ENCODE measurements at regions not wholly inside any gene's neighbourhood (a gene's known extent, or its start where the extent isn't known, plus 50 kb on each side); places are given as distances from the start of the nearest gene placed in this dataset.

- no peak overlapping the region for H3K27ac Mint-ChIP-seq
- Histone ChIP-seq H3K27ac (ENCODE audit: low read depth, low read length) (no peak overlapping the region), H3K4me1 (ENCODE audit: insufficient read depth, low read length) (no peaks in the 10 kb centered on the region), H3K4me3 (ENCODE audit: low read length) (no peak overlapping the region), H3K9me3 (ENCODE audit: low read length) (no peaks in the 10 kb centered on the region), H3K36me3 (ENCODE audit: insufficient read depth, low read length) (no peaks in the 10 kb centered on the region), H3K27me3 (ENCODE audit: insufficient read depth, low read length, poor library complexity, severe bottlenecking) (no peaks in the 10 kb centered on the region)
- no peak for DNase-seq
- H3K36me3 Mint-ChIP-seq, result no peaks in the 10 kb centered on the region
- ChIA-PET CTCF (no interaction called here), POLR2A (no interaction called here)
- peaks cover 2 to 27% (median 9%) of the 10 kb centered on the region in 5 donors for H3K9me3 Mint-ChIP-seq
- no peaks in the 10 kb centered on the region for H3K4me1 Mint-ChIP-seq
- no peak overlapping the region for H3K4me3 Mint-ChIP-seq
- no peaks in the 10 kb centered on the region for H3K27me3 Mint-ChIP-seq
Observed at GRCh38 chr12:61037792-61038191, 1222.4 kb upstream of the USP15 start.

GRCh38 chr12:61043838-61044237, 1216.4 kb upstream of the USP15 start:
- no peaks in the 10 kb centered on the region for H3K4me1 ChIP-seq (ENCODE audit: insufficient read depth, low read length)
- H3K9me3 ChIP-seq (ENCODE audit: low read length), result no peaks in the 10 kb centered on the region
- no peaks in the 10 kb centered on the region for H3K27me3 Mint-ChIP-seq
- H3K27me3 ChIP-seq (ENCODE audit: insufficient read depth, low read length, poor library complexity, severe bottlenecking), result no peaks in the 10 kb centered on the region
- H3K4me1 Mint-ChIP-seq, result no peaks in the 10 kb centered on the region
- no peaks in the 10 kb centered on the region for H3K36me3 ChIP-seq (ENCODE audit: insufficient read depth, low read length)
- H3K36me3 Mint-ChIP-seq, result no peaks in the 10 kb centered on the region
- peaks cover 0 to 18% (median 3%) of the 10 kb centered on the region in 5 donors for H3K9me3 Mint-ChIP-seq
- ChIA-PET CTCF (no interaction called here), POLR2A (no interaction called here)
- no peak for DNase-seq
- no peak overlapping the region for H3K27ac ChIP-seq (ENCODE audit: low read depth, low read length)
- no peak overlapping the region for H3K4me3 Mint-ChIP-seq
- H3K27ac Mint-ChIP-seq, result no peak overlapping the region
- no peak overlapping the region for H3K4me3 ChIP-seq (ENCODE audit: low read length)

GRCh38 chr12:61044766-61045165, 1215.4 kb upstream of the USP15 start:
- Histone ChIP-seq H3K4me3 (ENCODE audit: low read length) (no peak overlapping the region), H3K36me3 (ENCODE audit: insufficient read depth, low read length) (no peaks in the 10 kb centered on the region), H3K9me3 (ENCODE audit: low read length) (no peaks in the 10 kb centered on the region), H3K27me3 (ENCODE audit: insufficient read depth, low read length, poor library complexity, severe bottlenecking) (no peaks in the 10 kb centered on the region), H3K4me1 (ENCODE audit: insufficient read depth, low read length) (no peaks in the 10 kb centered on the region), H3K27ac (ENCODE audit: low read depth, low read length) (no peak overlapping the region)
- Mint-ChIP-seq H3K27me3 (no peaks in the 10 kb centered on the region), H3K36me3 (no peaks in the 10 kb centered on the region), H3K4me1 (no peaks in the 10 kb centered on the region), H3K9me3 (peaks cover 0 to 15% (median 3%) of the 10 kb centered on the region in 5 donors), H3K27ac (no peak overlapping the region), H3K4me3 (no peak overlapping the region)
- ChIA-PET CTCF (no interaction called here), POLR2A (no interaction called here)
- no peak for DNase-seq

- Histone ChIP-seq H3K27ac (ENCODE audit: low read depth, low read length) (no peak overlapping the region), H3K27me3 (ENCODE audit: insufficient read depth, low read length, poor library complexity, severe bottlenecking) (no peaks in the 10 kb centered on the region), H3K9me3 (ENCODE audit: low read length) (no peaks in the 10 kb centered on the region), H3K36me3 (ENCODE audit: insufficient read depth, low read length) (no peaks in the 10 kb centered on the region), H3K4me1 (ENCODE audit: insufficient read depth, low read length) (no peaks in the 10 kb centered on the region), H3K4me3 (ENCODE audit: low read length) (no peak overlapping the region)
- CTCF ChIA-PET, result no interaction called here
- Mint-ChIP-seq H3K4me1 (no peaks in the 10 kb centered on the region), H3K27me3 (no peaks in the 10 kb centered on the region), H3K36me3 (no peaks in the 10 kb centered on the region), H3K9me3 (peaks cover 4 to 31% (median 4%) of the 10 kb centered on the region in 5 donors), H3K4me3 (no peak overlapping the region), H3K27ac (no peak overlapping the region)
- no peak for DNase-seq
- POLR2A ChIA-PET, result no interaction called here
Observed at GRCh38 chr12:61070640-61071414, 1189.4 kb upstream of the USP15 start.

- CTCF ChIA-PET, result no interaction called here
- H3K4me1 Mint-ChIP-seq, result no peaks in the 10 kb centered on the region
- no peaks in the 10 kb centered on the region for H3K27me3 Mint-ChIP-seq
- H3K27ac Mint-ChIP-seq, result no peak overlapping the region
- no peaks in the 10 kb centered on the region for H3K4me1 ChIP-seq (ENCODE audit: insufficient read depth, low read length)
- peaks cover 5 to 29% (median 7%) of the 10 kb centered on the region in 5 donors for H3K9me3 Mint-ChIP-seq
- no peaks in the 10 kb centered on the region for H3K27me3 ChIP-seq (ENCODE audit: insufficient read depth, low read length, poor library complexity, severe bottlenecking)
- no peak overlapping the region for H3K27ac ChIP-seq (ENCODE audit: low read depth, low read length)
- H3K4me3 ChIP-seq (ENCODE audit: low read length), result no peak overlapping the region
- H3K9me3 ChIP-seq (ENCODE audit: low read length), result no peaks in the 10 kb centered on the region
- no peaks in the 10 kb centered on the region for H3K36me3 Mint-ChIP-seq
- no peak for DNase-seq
- POLR2A ChIA-PET, result no interaction called here
- H3K36me3 ChIP-seq (ENCODE audit: insufficient read depth, low read length), result no peaks in the 10 kb centered on the region
- no peak overlapping the region for H3K4me3 Mint-ChIP-seq
Observed at GRCh38 chr12:61072717-61073116, 1187.5 kb upstream of the USP15 start.

- H3K27me3 Mint-ChIP-seq, result peaks cover 0 to 2% of the 10 kb centered on the region in 2 donors
- DNase-seq, result no peak
- CTCF ChIA-PET, result no interaction called here
- Histone ChIP-seq H3K36me3 (ENCODE audit: insufficient read depth, low read length) (no peaks in the 10 kb centered on the region), H3K9me3 (ENCODE audit: low read length) (no peaks in the 10 kb centered on the region), H3K27ac (ENCODE audit: low read depth, low read length) (no peak overlapping the region), H3K4me1 (ENCODE audit: insufficient read depth, low read length) (no peaks in the 10 kb centered on the region), H3K27me3 (ENCODE audit: insufficient read depth, low read length, poor library complexity, severe bottlenecking) (no peaks in the 10 kb centered on the region), H3K4me3 (ENCODE audit: low read length) (no peak overlapping the region)
- POLR2A ChIA-PET, result no interaction called here
- H3K27ac Mint-ChIP-seq, result no peak overlapping the region
- no peaks in the 10 kb centered on the region for H3K36me3 Mint-ChIP-seq
- no peaks in the 10 kb centered on the region for H3K4me1 Mint-ChIP-seq
- H3K4me3 Mint-ChIP-seq, result no peak overlapping the region
- H3K9me3 Mint-ChIP-seq, result peaks cover 5 to 19% (median 7%) of the 10 kb centered on the region in 5 donors
Observed at GRCh38 chr12:61095111-61095510, 1165.1 kb upstream of the USP15 start.

GRCh38 chr12:61098031-61098580, 1162.1 kb upstream of the USP15 start:
- Mint-ChIP-seq H3K27me3 (peaks cover 0 to 2% of the 10 kb centered on the region in 2 donors), H3K36me3 (no peaks in the 10 kb centered on the region), H3K4me3 (no peak overlapping the region), H3K9me3 (peaks cover 3 to 33% (median 8%) of the 10 kb centered on the region in 5 donors), H3K4me1 (no peaks in the 10 kb centered on the region), H3K27ac (no peak overlapping the region)
- no peaks in the 10 kb centered on the region for H3K27me3 ChIP-seq (ENCODE audit: insufficient read depth, low read length, poor library complexity, severe bottlenecking)
- POLR2A ChIA-PET, result no interaction called here
- H3K36me3 ChIP-seq (ENCODE audit: insufficient read depth, low read length), result no peaks in the 10 kb centered on the region
- H3K27ac ChIP-seq (ENCODE audit: low read depth, low read length), result no peak overlapping the region
- CTCF ChIA-PET, result no interaction called here
- H3K9me3 ChIP-seq (ENCODE audit: low read length), result no peaks in the 10 kb centered on the region
- H3K4me3 ChIP-seq (ENCODE audit: low read length), result no peak overlapping the region
- no peaks in the 10 kb centered on the region for H3K4me1 ChIP-seq (ENCODE audit: insufficient read depth, low read length)
- DNase-seq, result no peak

GRCh38 chr12:61107118-61107517, 1153.1 kb upstream of the USP15 start:
- Mint-ChIP-seq H3K4me1 (no peaks in the 10 kb centered on the region), H3K27me3 (no peaks in the 10 kb centered on the region), H3K9me3 (peaks cover 11 to 18% (median 15%) of the 10 kb centered on the region in 5 donors), H3K36me3 (no peaks in the 10 kb centered on the region), H3K4me3 (no peak overlapping the region), H3K27ac (no peak overlapping the region)
- H3K9me3 ChIP-seq (ENCODE audit: low read length), result peaks cover 8% of the 10 kb centered on the region
- no peaks in the 10 kb centered on the region for H3K27me3 ChIP-seq (ENCODE audit: insufficient read depth, low read length, poor library complexity, severe bottlenecking)
- no peak overlapping the region for H3K27ac ChIP-seq (ENCODE audit: low read depth, low read length)
- DNase-seq, result no peak
- H3K4me1 ChIP-seq (ENCODE audit: insufficient read depth, low read length), result no peaks in the 10 kb centered on the region
- H3K4me3 ChIP-seq (ENCODE audit: low read length), result no peak overlapping the region
- ChIA-PET CTCF (no interaction called here), POLR2A (no interaction called here)
- H3K36me3 ChIP-seq (ENCODE audit: insufficient read depth, low read length), result no peaks in the 10 kb centered on the region

Measured in CD8-positive, alpha-beta memory T cell (primary cell).